Lung (tissue), 11 donors: ENCODE measurements at regions not wholly inside any gene's neighbourhood (a gene's known extent, or its start where the extent isn't known, plus 50 kb on each side); places are given as distances from the start of the nearest gene placed in this dataset.

Source experiments
- ATAC-seq: fragments of 200-7000 bp; cut with Tn5 transposase; one replicate; pipeline ENCODE4 v1.9.1; 2020; ENCODE audit warnings: moderate number of reproducible peaks; ENCODE audit not compliant: insufficient read depth, low FRiP score
- DNase-seq, 3 donors: peaks; one replicate each; pipeline ENCODE4 v3.0.0-alpha.2; 2013 to 2017
- H3K27ac ChIP-seq, 2 donors: one replicate each; pipeline ENCODE4 v1.5.1; 2013; ENCODE audit warnings: mild to moderate bottlenecking in 2 of 2, moderate library complexity in 2 of 2, control low read depth in 1 of 2, inconsistent platforms in 1 of 2, low read depth in 1 of 2, low read length in 1 of 2
- H3K27me3 ChIP-seq, 3 donors: one replicate each; pipeline ENCODE4 v1.5.1; 2013; ENCODE audit warnings: low read length in 2 of 3; ENCODE audit not compliant: control insufficient read depth in 3 of 3, insufficient read depth in 3 of 3
- H3K36me3 ChIP-seq, 4 donors: one replicate each; pipeline ENCODE4 v1.5.1; 2013; ENCODE audit warnings: low read length in 4 of 4, mild to moderate bottlenecking in 1 of 4, moderate library complexity in 1 of 4; ENCODE audit not compliant: control insufficient read depth in 4 of 4, insufficient read depth in 4 of 4
- H3K4me1 ChIP-seq, 5 donors: one replicate each; pipeline ENCODE4 v1.5.1; 2013; ENCODE audit warnings: low read length in 5 of 5, mild to moderate bottlenecking in 2 of 5, moderate library complexity in 1 of 5; ENCODE audit not compliant: control insufficient read depth in 5 of 5, insufficient read depth in 5 of 5
- H3K4me3 ChIP-seq: one replicate; pipeline ENCODE4 v1.5.1; 2013; ENCODE audit warnings: mild to moderate bottlenecking, control low read depth, moderate library complexity
- H3K9ac ChIP-seq, 2 donors: one replicate each; pipeline ENCODE4 v1.5.1; 2013; ENCODE audit warnings: low read length in 2 of 2, control low read depth in 1 of 2; ENCODE audit not compliant: insufficient read depth in 1 of 2
- H3K9me3 ChIP-seq, 4 donors: one replicate each; pipeline ENCODE4 v1.5.1; 2013; ENCODE audit warnings: low read length in 3 of 4, mild to moderate bottlenecking in 1 of 4, moderate library complexity in 1 of 4; ENCODE audit not compliant: control insufficient read depth in 4 of 4, insufficient read depth in 3 of 4
- CTCF ChIP-seq: IDR thresholded peaks from 2 replicates; pipeline ENCODE4 v1.5.1; 2012; ENCODE audit warnings: mild to moderate bottlenecking; ENCODE audit errors: control extremely low read depth, extremely low read depth
- WGBS, 2 donors: extraction: QIAGEN DNeasy Blood & Tissue Kit; methylation state at CpG; one replicate each; pipeline ENCODE4 v1.1.7; 2013; 5-methylcytosine and 5-hydroxymethylcytosine counted together
- donor health status: control.
- donor health status: control.
- donor health status: Bipolar disorder and iron deficiency.
- donor health status: healthy.
- donor health status: DM: yes; HTN: yes; CAD: no.

GRCh38 chr6:139763468-139764210, 389.2 kb upstream of the CITED2 start:
- no peak for DNase-seq
- Histone ChIP-seq H3K4me1 (peaks cover 0 to 13% (median 11%) of the 10 kb centered on the region in 5 donors), H3K36me3 (no peaks in the 10 kb centered on the region), H3K27ac (peak overlapping the region in 1 of 2 donors; percentile 82), H3K27me3 (no peaks in the 10 kb centered on the region), H3K9me3 (no peaks in the 10 kb centered on the region), H3K9ac (no peak overlapping the region), H3K4me3 (no peak overlapping the region)
- 63 to 65% methylated on average over 4 of the region's 4 CpGs for WGBS, 2 donors
- ATAC-seq = no peak
- no peak for TF ChIP-seq CTCF

GRCh38 chr6:139762587-139763031, 388.2 kb upstream of the CITED2 start:
- 27 to 44% methylated on average over 4 of the region's 4 CpGs for WGBS, 2 donors

GRCh38 chr6:139760128-139760527, 385.7 kb upstream of the CITED2 start:
- ATAC-seq (no peak), DNase-seq (no peak)
- H3K36me3 ChIP-seq = no peaks in the 10 kb centered on the region
- no peak overlapping the region for H3K4me3 ChIP-seq
- no peaks in the 10 kb centered on the region for H3K27me3 ChIP-seq
- WGBS, 2 donors = 65 to 71% methylated on average over 3 of the region's 3 CpGs
- H3K4me1 ChIP-seq = peaks cover 0 to 22% (median 13%) of the 10 kb centered on the region in 5 donors
- no peak for TF ChIP-seq CTCF
- H3K9me3 ChIP-seq = no peaks in the 10 kb centered on the region
- no peak overlapping the region for H3K27ac ChIP-seq
- no peak overlapping the region for H3K9ac ChIP-seq

More at GRCh38 chr6:139762587-139763031, 388.2 kb upstream of the CITED2 start:
- peak in 1 of 3 donors; percentile 53 for DNase-seq
- H3K9me3 ChIP-seq = no peaks in the 10 kb centered on the region
- H3K4me1 ChIP-seq = peaks cover 0 to 18% (median 11%) of the 10 kb centered on the region in 5 donors
- no peaks in the 10 kb centered on the region for H3K36me3 ChIP-seq
- H3K27ac ChIP-seq = no peak overlapping the region
- no peak for TF ChIP-seq CTCF
- no peaks in the 10 kb centered on the region for H3K27me3 ChIP-seq
- no peak overlapping the region for H3K4me3 ChIP-seq
- no peak overlapping the region for H3K9ac ChIP-seq
- ATAC-seq = peak; percentile 35

GRCh38 chr6:139759086-139759485, 384.6 kb upstream of the CITED2 start:
- no peak overlapping the region for H3K9ac ChIP-seq
- no peak for ATAC-seq
- TF ChIP-seq CTCF = no peak
- H3K9me3 ChIP-seq = no peaks in the 10 kb centered on the region
- no peaks in the 10 kb centered on the region for H3K36me3 ChIP-seq
- no peaks in the 10 kb centered on the region for H3K27me3 ChIP-seq
- WGBS, 2 donors = 94 to 98% methylated on average over 2 of the region's 2 CpGs
- H3K4me1 ChIP-seq = peaks cover 0 to 25% (median 3%) of the 10 kb centered on the region in 5 donors
- no peak for DNase-seq
- no peak overlapping the region for H3K4me3 ChIP-seq
- H3K27ac ChIP-seq = no peak overlapping the region
